NCI-H1417 (cell line): ENCODE measurements at regions not wholly inside any gene's neighbourhood (a gene's known extent, or its start where the extent isn't known, plus 50 kb on each side); places are given as distances from the start of the nearest gene placed in this dataset.
"Not testable (repeated sequence)": the region's sequence is repeated elsewhere in the genome, so short reads cannot be mapped to it uniquely, and the experiment has no call there.

Experiments
- DNase-seq, 3 experiments: peaks; one replicate each; lab custom pipeline; 2025; lab: John Stamatoyannopoulos, UW

DNA sequence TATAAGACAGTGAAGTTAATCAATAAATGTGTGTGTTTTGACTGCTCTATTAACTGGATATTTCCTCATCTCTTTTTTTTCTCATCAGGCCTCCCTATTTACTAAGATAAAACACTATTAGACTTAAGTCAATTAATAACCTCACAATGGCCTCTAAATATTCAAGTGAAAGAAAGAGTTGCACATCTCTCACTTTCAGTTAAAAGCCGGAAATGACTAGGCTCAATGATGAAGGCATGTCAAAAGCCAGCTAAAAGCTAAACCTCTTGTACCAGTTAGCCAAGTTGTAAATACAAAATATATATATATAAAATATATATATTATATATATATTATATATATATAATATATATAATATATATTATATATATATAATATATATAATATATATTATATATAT lies 127.0 kb upstream of the MEOX2 start:
- no peak for DNase-seq

DNA sequence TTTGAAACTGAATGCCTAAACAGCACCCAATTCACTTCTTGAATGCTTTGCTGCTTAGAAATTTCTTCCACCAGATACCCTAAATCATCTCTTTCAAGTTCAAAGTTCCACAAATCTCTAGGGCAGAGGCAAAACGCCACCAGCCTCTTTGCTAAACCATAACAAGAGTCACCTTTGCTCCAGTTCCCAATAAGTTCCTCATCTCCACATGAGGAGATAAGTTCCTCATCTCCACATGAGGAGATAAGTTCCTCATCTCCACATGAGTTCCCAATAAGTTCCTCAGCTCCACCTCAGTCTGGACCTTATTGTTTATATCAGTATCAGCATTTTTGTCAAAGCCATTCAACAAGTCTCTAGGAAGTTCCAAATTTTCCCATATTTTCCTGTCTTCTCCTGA lies 123.9 kb upstream of the MEOX2 start:
- not testable (repeated sequence) for DNase-seq

- not testable (repeated sequence) for DNase-seq
These were observed 123.5 kb upstream of the MEOX2 start for GRCh38 chr7:15809936-15810335.

GRCh38 chr7:15805891-15806290 lies 119.4 kb upstream of the MEOX2 start:
- DNase-seq, result no peak

- DNase-seq, result no peak
These were observed 115.9 kb upstream of the MEOX2 start for GRCh38 chr7:15802425-15802824.

GRCh38 chr7:15801551-15801950 lies 115.1 kb upstream of the MEOX2 start:
- DNase-seq, result peak in 2 of 3 experiments; percentile 14 to 16

DNA sequence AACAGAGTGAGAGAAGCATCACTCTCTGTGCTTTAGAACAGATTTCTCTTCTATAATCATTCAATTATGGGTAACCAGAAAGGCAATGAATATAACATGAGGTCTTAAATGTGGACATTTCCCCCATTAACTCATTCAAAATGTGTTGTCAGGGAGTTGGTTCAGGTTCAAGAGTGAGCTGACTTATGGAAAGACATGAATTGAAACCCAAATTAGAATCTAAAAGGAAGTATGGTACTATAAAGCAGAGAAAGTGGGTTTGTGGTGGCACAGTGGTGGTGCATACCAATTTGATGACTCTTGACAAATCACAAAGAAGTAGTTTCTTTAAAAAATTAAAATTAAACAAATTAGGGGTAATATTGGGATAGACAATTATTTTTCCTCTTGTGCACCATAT lies 114.6 kb upstream of the MEOX2 start:
- DNase-seq, result no peak

- no peak for DNase-seq
These were observed 111.6 kb upstream of the MEOX2 start for GRCh38 chr7:15798081-15798480.

- DNase-seq, result no peak
These were observed 108.9 kb upstream of the MEOX2 start for GRCh38 chr7:15795393-15795792.

- no peak for DNase-seq
These were observed 108.3 kb upstream of the MEOX2 start for GRCh38 chr7:15794801-15795200.

GRCh38 chr7:15784694-15785030 lies 98.2 kb upstream of the MEOX2 start:
- DNase-seq, result no peak

- DNase-seq, result no peak
These were observed 97.7 kb upstream of the MEOX2 start for GRCh38 chr7:15783987-15784693.

DNA sequence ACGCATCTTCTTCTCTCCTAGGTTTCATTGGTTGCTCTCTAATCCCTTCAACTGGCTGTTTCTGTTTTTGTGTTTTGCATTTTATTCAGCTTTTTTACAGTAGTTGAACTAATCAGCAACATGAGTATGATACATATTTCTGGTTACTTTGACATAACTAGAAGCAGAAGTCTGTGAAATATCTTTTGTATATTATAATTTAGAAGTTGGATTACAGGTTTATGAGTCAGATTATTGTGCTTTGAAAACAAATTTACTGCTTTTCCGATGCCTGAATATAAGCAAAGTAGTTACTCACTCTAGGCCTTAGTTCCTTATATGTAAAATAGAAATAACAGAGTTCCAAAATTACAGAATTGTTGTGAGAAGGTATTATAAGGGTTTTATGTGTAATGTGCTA lies 96.2 kb upstream of the MEOX2 start:
- DNase-seq, result no peak

GRCh38 chr7:15781944-15782343 lies 95.5 kb upstream of the MEOX2 start:
- DNase-seq, result no peak

- no peak for DNase-seq
These were observed 93.8 kb upstream of the MEOX2 start for GRCh38 chr7:15780271-15780670.

DNA sequence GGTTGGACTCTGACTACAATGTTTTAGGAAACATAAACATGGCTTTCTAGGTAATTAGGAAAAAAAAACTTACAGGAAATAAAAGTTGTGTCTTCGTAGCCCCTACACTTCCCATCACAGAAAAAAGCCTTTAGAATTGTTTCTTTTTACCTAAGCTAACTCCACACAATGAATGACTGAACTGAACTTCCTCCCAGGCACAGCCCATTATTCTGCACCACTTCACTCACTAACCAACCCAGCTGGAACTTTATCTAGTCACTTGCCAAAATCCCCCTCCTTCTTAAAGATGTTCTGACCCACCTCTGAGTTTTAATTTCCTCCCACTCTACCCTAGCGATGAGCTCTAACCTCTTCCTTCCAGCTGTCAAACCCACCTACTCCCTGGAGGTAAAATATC lies 91.7 kb upstream of the MEOX2 start:
- DNase-seq, result no peak

DNA sequence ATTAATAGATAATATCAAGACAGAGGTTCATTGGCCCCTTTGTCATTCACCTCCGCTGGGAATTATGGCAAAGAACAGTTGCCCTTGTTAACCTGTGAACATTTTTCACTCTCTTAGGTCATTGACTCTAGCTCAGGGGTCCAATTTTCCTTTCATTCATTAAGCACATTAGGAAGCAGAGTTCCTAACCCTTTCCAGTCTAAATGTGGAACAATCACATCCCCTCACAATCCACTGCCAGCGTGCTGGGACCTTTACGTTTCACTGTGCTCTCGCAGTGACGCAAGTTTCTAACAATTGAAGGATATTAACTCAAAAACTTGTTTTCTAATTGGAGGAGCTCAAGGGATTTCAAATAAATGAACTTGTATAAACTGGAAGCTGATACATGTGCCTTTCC lies 79.3 kb upstream of the MEOX2 start:
- DNase-seq, result no peak

DNA sequence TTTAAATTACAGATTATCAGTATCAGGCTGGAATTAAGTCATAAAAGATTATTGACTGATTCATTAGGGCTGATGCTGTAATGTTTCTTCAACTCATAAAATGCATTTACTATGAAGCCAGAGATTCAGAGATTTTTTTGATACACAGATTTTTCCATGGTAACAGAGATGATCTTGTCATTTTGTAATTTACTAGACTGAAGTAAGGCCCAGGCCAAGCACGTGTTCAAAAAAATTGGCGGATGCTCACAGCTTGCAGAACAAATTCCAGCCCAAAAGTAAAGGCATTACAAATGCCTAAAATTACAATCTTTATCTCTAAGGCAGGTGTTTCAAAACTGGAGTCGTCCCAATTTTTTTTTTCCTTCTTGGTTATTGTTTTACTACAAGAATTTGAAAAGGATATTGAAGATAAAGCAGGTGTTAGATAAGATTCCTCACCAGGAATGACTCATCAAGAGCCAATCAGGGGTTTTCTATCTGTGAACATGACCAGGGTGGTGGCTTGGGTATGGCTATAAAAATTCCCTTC lies 78.4 kb upstream of the MEOX2 start:
- DNase-seq, result peak in 1 of 3 experiments; percentile 47

- DNase-seq, result no peak
These were observed 77.5 kb upstream of the MEOX2 start for GRCh38 chr7:15764010-15764409.

GRCh38 chr7:15757041-15758000 lies 70.8 kb upstream of the MEOX2 start:
- no peak for DNase-seq

- no peak for DNase-seq
These were observed 68.6 kb upstream of the MEOX2 start for GRCh38 chr7:15755061-15755460.

GRCh38 chr7:15753887-15754579 lies 67.5 kb upstream of the MEOX2 start:
- no peak for DNase-seq
